Gastroesophageal sphincter (tissue), 4 donors: ENCODE measurements at regions not wholly inside any gene's neighbourhood (a gene's known extent, or its start where the extent isn't known, plus 50 kb on each side); places are given as distances from the start of the nearest gene placed in this dataset.

Experiments
- ATAC-seq: fragments of 150-250 bp; one replicate; pipeline ENCODE4 v1.9.1; 2016; ENCODE audit warnings: mild to moderate bottlenecking, moderate library complexity
- H3K27ac ChIP-seq, 4 donors: fragments of 200-600 bp; sonication (generic) in 3 of 4; 1 replicate in 3 of 4; 2 replicates in 1 of 4; pipeline ENCODE4 v1.5.1; 2016 to 2019
- H3K27me3 ChIP-seq: fragments of 200-600 bp; sonication (generic); one replicate; pipeline ENCODE4 v1.5.1; 2019
- H3K36me3 ChIP-seq, 2 donors: fragments of 200-600 bp; sonication (generic); one replicate each; pipeline ENCODE4 v1.5.1; 2019; ENCODE audit warnings: control low read depth in 1 of 2
- H3K4me1 ChIP-seq, 3 donors: fragments of 200-600 bp; sonication (generic); 1 replicate in 2 of 3; 2 replicates in 1 of 3; pipeline ENCODE4 v1.5.1; 2016 to 2019; ENCODE audit warnings: control low read depth in 2 of 3
- H3K4me3 ChIP-seq, 2 donors: fragments of 200-600 bp; sonication (generic); one replicate each; pipeline ENCODE4 v1.5.1; 2019; ENCODE audit warnings: mild to moderate bottlenecking in 1 of 2, moderate library complexity in 1 of 2
- H3K9me3 ChIP-seq, 3 donors: fragments of 200-600 bp; sonication (generic); one replicate each; pipeline ENCODE4 v1.5.1; 2017 to 2019; ENCODE audit warnings: control low read depth in 2 of 3
- EP300 ChIP-seq: sonication (generic); formaldehyde crosslinking; IDR thresholded peaks from one replicate; pipeline ENCODE4 v1.6.1; 2017; ENCODE audit warnings: antibody characterized with exemption, mild to moderate bottlenecking
- POLR2A ChIP-seq, 2 donors: fragments of 450-650 bp; IDR thresholded peaks; one replicate each; pipeline ENCODE4 v1.6.1; 2017; ENCODE audit warnings: antibody characterized with exemption in 2 of 2, mild to moderate bottlenecking in 2 of 2, moderate library complexity in 1 of 2
- POLR2AphosphoS5 ChIP-seq: sonication (generic); formaldehyde crosslinking; IDR thresholded peaks from one replicate; pipeline ENCODE4 v1.6.1; 2017; ENCODE audit warnings: antibody characterized with exemption
- WGBS, 2 donors: methylation state at CpG; one replicate each; pipeline ENCODE4 v1.1.5; 2018; ENCODE audit warnings: low coverage in 1 of 2; 5-methylcytosine and 5-hydroxymethylcytosine counted together
- TF ChIP-seq, protein P1 (sequence below), 4 experiments: fragments of 200-600 bp in 2 of 4; fragments of 450-650 bp in 2 of 4; sonication (generic) in 1 of 4; IDR thresholded peaks; one replicate each; pipeline ENCODE4 v1.5.1; 2017 to 2019; ENCODE audit warnings: antibody characterized with exemption in 4 of 4, mild to moderate bottlenecking in 2 of 4, moderate library complexity in 2 of 4

DNA sequence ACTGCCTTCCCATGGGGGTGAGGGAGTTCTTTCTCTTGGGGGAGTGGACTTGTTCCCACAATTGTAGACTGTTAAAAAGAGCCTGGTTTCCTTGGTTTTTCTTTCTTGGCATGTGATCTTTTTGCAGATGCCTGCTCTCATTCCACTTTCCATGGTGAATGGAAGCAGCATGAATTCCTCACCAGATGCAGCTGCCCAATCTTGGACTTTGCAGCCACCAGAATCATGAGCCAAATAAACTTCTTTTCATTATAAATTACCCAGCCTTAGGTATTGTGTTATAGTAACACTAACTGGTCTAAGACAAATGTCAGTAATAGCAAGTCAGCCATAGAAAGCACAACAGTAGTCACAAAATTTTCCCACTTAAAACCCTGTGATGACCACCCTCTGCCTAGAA lies 260.5 kb upstream of the THBS1 start:
- no peak for TF ChIP-seq POLR2A (IDR thresholded peaks at IDR 0.05)
- TF ChIP-seq POLR2AphosphoS5: no peak
- TF ChIP-seq, protein P1, sequence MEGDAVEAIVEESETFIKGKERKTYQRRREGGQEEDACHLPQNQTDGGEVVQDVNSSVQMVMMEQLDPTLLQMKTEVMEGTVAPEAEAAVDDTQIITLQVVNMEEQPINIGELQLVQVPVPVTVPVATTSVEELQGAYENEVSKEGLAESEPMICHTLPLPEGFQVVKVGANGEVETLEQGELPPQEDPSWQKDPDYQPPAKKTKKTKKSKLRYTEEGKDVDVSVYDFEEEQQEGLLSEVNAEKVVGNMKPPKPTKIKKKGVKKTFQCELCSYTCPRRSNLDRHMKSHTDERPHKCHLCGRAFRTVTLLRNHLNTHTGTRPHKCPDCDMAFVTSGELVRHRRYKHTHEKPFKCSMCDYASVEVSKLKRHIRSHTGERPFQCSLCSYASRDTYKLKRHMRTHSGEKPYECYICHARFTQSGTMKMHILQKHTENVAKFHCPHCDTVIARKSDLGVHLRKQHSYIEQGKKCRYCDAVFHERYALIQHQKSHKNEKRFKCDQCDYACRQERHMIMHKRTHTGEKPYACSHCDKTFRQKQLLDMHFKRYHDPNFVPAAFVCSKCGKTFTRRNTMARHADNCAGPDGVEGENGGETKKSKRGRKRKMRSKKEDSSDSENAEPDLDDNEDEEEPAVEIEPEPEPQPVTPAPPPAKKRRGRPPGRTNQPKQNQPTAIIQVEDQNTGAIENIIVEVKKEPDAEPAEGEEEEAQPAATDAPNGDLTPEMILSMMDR (IDR thresholded peaks at IDR 0.05): no peak
- TF ChIP-seq EP300: no peak
- no peak overlapping the region for H3K27ac ChIP-seq
- H3K27me3 ChIP-seq: no peaks in the 10 kb centered on the region
- peaks cover 0 to 32% (median 0%) of the 10 kb centered on the region in 3 donors for H3K4me1 ChIP-seq
- no peaks in the 10 kb centered on the region for H3K36me3 ChIP-seq
- no peak for ATAC-seq
- H3K9me3 ChIP-seq: peaks cover 0 to 13% (median 0%) of the 10 kb centered on the region in 3 donors
- H3K4me3 ChIP-seq: no peak overlapping the region

DNA sequence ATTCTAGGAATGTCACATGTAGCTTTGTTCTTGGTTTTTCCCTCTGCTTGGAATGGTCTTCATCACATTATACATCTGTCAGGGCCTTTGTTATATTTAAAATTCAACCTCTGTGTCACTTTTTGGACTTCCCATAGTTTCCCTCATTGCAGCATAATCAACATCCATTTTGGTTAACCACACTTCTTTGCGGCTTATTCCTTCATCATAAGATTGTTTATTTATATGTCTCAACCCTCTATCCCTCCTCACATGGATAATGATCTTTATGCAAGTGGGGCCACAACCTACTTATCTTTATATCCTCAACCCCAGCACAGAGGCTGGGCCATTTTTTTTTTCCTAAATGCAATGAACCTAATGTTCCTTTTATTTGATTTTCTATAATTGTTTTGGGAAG lies 260.0 kb upstream of the THBS1 start:
- peaks cover 0 to 13% (median 0%) of the 10 kb centered on the region in 3 donors for H3K9me3 ChIP-seq
- no peaks in the 10 kb centered on the region for H3K36me3 ChIP-seq
- peaks cover 0 to 27% (median 0%) of the 10 kb centered on the region in 3 donors for H3K4me1 ChIP-seq
- no peaks in the 10 kb centered on the region for H3K27me3 ChIP-seq
- no peak for ATAC-seq
- WGBS, 2 donors: 86 to 100% methylated on average over 1 of the region's 1 CpG
- TF ChIP-seq EP300 (no peak), POLR2AphosphoS5 (no peak), POLR2A (IDR thresholded peaks at IDR 0.05) (no peak)
- TF ChIP-seq, protein P1 (IDR thresholded peaks at IDR 0.05): no peak
- no peak overlapping the region for H3K27ac ChIP-seq
- H3K4me3 ChIP-seq: no peak overlapping the region

GRCh38 chr15:39321977-39322376 lies 258.9 kb upstream of the THBS1 start:
- no peak for ATAC-seq
- H3K9me3 ChIP-seq: peaks cover 0 to 13% (median 0%) of the 10 kb centered on the region in 3 donors
- peaks cover 0 to 17% (median 0%) of the 10 kb centered on the region in 3 donors for H3K4me1 ChIP-seq
- H3K27ac ChIP-seq: no peak overlapping the region
- no peaks in the 10 kb centered on the region for H3K27me3 ChIP-seq
- 80 to 85% methylated on average over 2 of the region's 2 CpGs for WGBS, 2 donors
- no peaks in the 10 kb centered on the region for H3K36me3 ChIP-seq
- H3K4me3 ChIP-seq: no peak overlapping the region
- TF ChIP-seq EP300: no peak
- TF ChIP-seq, protein P1 (IDR thresholded peaks at IDR 0.05): no peak
- TF ChIP-seq POLR2A (IDR thresholded peaks at IDR 0.05): no peak
- TF ChIP-seq POLR2AphosphoS5: no peak

- Histone ChIP-seq H3K4me1 (peaks cover 0 to 5% (median 0%) of the 10 kb centered on the region in 3 donors), H3K27ac (no peak overlapping the region), H3K9me3 (peaks cover 0 to 13% (median 0%) of the 10 kb centered on the region in 3 donors), H3K36me3 (no peaks in the 10 kb centered on the region), H3K4me3 (no peak overlapping the region), H3K27me3 (no peaks in the 10 kb centered on the region)
- TF ChIP-seq EP300 (no peak), POLR2A (IDR thresholded peaks at IDR 0.05) (no peak), POLR2AphosphoS5 (no peak)
- TF ChIP-seq, protein P1 (IDR thresholded peaks at IDR 0.05): no peak
- no peak for ATAC-seq
Measured at GRCh38 chr15:39323157-39323556, 257.7 kb upstream of the THBS1 start.

GRCh38 chr15:39323706-39324105 lies 257.2 kb upstream of the THBS1 start:
- H3K27me3 ChIP-seq: no peaks in the 10 kb centered on the region
- H3K4me1 ChIP-seq: peaks cover 0 to under 1% (median 0%) of the 10 kb centered on the region in 3 donors
- no peak overlapping the region for H3K27ac ChIP-seq
- WGBS, 2 donors: 80 to 88% methylated on average over 3 of the region's 3 CpGs
- TF ChIP-seq, protein P1 (IDR thresholded peaks at IDR 0.05): no peak
- TF ChIP-seq EP300: no peak
- TF ChIP-seq POLR2A (IDR thresholded peaks at IDR 0.05): no peak
- TF ChIP-seq POLR2AphosphoS5: no peak
- no peaks in the 10 kb centered on the region for H3K36me3 ChIP-seq
- peaks cover 0 to 13% (median 0%) of the 10 kb centered on the region in 3 donors for H3K9me3 ChIP-seq
- no peak for ATAC-seq
- no peak overlapping the region for H3K4me3 ChIP-seq
